ENCODE measurements at regions not wholly inside any gene's neighbourhood (a gene's known extent, or its start where the extent isn't known, plus 50 kb on each side); places are given as distances from the start of the nearest gene placed in this dataset.

DNA sequence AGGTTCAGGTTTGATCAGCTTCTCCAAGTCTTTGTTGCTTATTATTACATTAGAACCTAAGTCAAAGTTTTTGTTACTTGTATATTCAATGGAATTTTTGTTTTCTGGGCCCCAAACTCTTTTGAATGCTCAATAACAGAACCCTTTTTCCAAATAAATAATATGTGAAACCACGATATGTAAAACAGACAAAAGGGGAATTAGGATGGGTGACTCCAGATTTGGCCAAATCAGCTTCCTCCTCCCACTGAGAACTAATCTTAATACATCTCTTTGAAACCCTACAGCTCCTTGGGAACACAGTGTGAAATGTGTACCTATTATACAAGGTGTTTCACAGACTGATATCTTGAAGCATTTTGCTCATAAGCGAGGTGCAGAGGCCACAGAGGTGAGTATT lies 67.0 kb upstream of the TNFSF18 start:
- no peak overlapping the region for H3K4me3 ChIP-seq (ENCODE audit: insufficient read length, low read depth)
- no peak for DNase-seq (ENCODE audit: low read depth, low spot score)
- H3K36me3 ChIP-seq (ENCODE audit: insufficient read depth, insufficient read length, low read length): no peaks in the 10 kb centered on the region
- no peak overlapping the region for H3K9ac ChIP-seq (ENCODE audit: insufficient read length, low read depth)
- peaks cover under 1% of the 10 kb centered on the region for H3K4me1 ChIP-seq (ENCODE audit: insufficient read depth, insufficient read length)
- TF ChIP-seq SUZ12 (IDR thresholded peaks at IDR 0.05; ENCODE audit: extremely low read depth, insufficient read depth, insufficient read length) (no peak), ZNF274 (IDR thresholded peaks at IDR 0.05; ENCODE audit: low read depth, low read length) (no peak), YY1 (IDR thresholded peaks at IDR 0.05; ENCODE audit: insufficient read depth, insufficient read length) (no peak)
- no peaks in the 10 kb centered on the region for H3K9me3 ChIP-seq (ENCODE audit: insufficient read depth, low read length)
- H3K27me3 ChIP-seq (ENCODE audit: insufficient read depth, insufficient read length): no peaks in the 10 kb centered on the region

DNA sequence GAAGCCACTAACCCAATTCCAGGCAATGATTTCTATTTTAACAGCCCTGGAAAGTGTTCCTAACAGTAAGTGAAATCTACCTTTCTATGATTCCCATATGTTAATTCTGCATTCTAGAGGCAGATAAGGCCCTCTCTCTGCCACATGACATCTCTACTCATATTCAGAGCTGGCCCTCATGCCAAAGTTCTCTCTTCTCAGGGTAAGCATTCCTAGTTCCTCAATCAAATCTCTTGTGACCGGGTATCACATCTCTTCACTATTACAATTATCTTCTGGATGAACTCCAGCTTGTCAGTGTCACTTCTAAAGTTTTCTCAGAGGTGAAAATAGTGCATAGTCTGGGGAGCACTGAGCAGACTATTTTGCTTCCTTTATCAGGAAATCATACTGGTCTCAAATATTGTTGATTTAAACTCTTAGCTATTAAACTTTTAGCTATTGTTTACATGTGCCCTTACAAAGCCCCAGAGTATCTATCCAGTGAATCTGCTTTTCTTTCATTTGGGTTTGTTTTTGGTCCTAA lies 66.4 kb upstream of the TNFSF18 start:
- TF ChIP-seq SUZ12 (IDR thresholded peaks at IDR 0.05; ENCODE audit: extremely low read depth, insufficient read depth, insufficient read length) (no peak), YY1 (IDR thresholded peaks at IDR 0.05; ENCODE audit: insufficient read depth, insufficient read length) (no peak), ZNF274 (IDR thresholded peaks at IDR 0.05; ENCODE audit: low read depth, low read length) (no peak)
- DNase-seq (ENCODE audit: low read depth, low spot score): no peak
- H3K9me3 ChIP-seq (ENCODE audit: insufficient read depth, low read length): no peaks in the 10 kb centered on the region
- H3K4me1 ChIP-seq (ENCODE audit: insufficient read depth, insufficient read length): no peaks in the 10 kb centered on the region
- H3K9ac ChIP-seq (ENCODE audit: insufficient read length, low read depth): no peak overlapping the region
- no peaks in the 10 kb centered on the region for H3K27me3 ChIP-seq (ENCODE audit: insufficient read depth, insufficient read length)
- no peaks in the 10 kb centered on the region for H3K36me3 ChIP-seq (ENCODE audit: insufficient read depth, insufficient read length, low read length)
- no peak overlapping the region for H3K4me3 ChIP-seq (ENCODE audit: insufficient read length, low read depth)

DNA sequence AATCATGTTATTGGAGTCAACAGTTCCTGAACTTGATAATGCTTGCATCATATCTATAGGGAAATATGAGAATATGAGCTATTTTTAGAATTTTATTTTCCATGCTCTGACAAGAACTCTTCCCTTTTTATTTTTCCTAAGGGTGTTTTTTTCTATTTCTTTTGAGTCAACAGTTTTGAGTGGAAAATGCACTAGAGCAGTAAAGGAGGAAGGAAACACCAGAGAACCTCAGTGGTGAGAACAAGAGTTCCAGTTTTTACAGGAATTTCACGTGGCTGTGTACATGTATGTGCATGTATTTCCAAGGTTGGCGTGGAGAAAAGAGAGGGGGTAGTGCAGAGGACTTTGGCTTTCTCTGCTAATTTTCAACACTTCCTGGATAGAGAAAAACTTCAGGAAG lies 63.6 kb upstream of the TNFSF18 start:
- TF ChIP-seq ZNF274 (IDR thresholded peaks at IDR 0.05; ENCODE audit: low read depth, low read length) (no peak), SUZ12 (IDR thresholded peaks at IDR 0.05; ENCODE audit: extremely low read depth, insufficient read depth, insufficient read length) (no peak), YY1 (IDR thresholded peaks at IDR 0.05; ENCODE audit: insufficient read depth, insufficient read length) (no peak)
- no peak overlapping the region for H3K4me3 ChIP-seq (ENCODE audit: insufficient read length, low read depth)
- no peak for DNase-seq (ENCODE audit: low read depth, low spot score)
- H3K36me3 ChIP-seq (ENCODE audit: insufficient read depth, insufficient read length, low read length): no peaks in the 10 kb centered on the region
- H3K27me3 ChIP-seq (ENCODE audit: insufficient read depth, insufficient read length): no peaks in the 10 kb centered on the region
- H3K9me3 ChIP-seq (ENCODE audit: insufficient read depth, low read length): no peaks in the 10 kb centered on the region
- no peaks in the 10 kb centered on the region for H3K4me1 ChIP-seq (ENCODE audit: insufficient read depth, insufficient read length)
- H3K9ac ChIP-seq (ENCODE audit: insufficient read length, low read depth): no peak overlapping the region

DNA sequence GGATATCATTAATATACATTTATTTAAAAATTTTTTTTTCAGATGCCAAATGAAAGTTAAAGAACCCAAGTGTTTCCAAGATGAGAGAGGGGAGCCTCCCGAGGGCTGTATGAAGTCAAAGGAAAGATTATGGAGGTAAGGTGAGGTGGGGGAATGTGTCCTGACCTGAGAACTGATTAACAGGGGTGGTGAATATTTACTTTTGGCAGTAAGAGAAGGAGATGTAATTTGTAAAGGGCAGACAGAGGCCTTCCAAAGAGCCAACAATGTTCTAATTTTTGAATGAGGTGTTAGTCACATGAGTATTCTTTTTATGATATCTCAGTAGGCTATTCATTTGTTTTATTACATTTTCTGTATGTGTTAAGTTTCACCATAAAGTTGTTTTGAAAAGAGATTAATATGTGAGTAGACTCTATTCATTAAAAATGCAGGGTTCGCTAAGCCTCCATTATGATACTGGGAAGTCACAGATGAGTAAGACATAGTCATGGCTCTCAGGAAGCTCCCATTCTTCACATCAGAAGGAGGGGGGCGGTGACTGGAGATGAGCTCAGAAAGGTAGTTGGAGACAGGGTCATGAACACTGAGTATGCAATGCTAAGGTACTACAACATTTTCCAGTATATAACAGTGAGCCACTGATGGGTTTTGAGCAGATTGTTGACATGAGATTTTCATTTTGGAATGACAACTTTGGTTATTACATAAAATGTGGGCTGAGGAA lies 62.4 kb upstream of the TNFSF18 start:
- TF ChIP-seq ZNF274 (IDR thresholded peaks at IDR 0.05; ENCODE audit: low read depth, low read length) (no peak), YY1 (IDR thresholded peaks at IDR 0.05; ENCODE audit: insufficient read depth, insufficient read length) (no peak), SUZ12 (IDR thresholded peaks at IDR 0.05; ENCODE audit: extremely low read depth, insufficient read depth, insufficient read length) (no peak)
- H3K27me3 ChIP-seq (ENCODE audit: insufficient read depth, insufficient read length): no peaks in the 10 kb centered on the region
- no peaks in the 10 kb centered on the region for H3K36me3 ChIP-seq (ENCODE audit: insufficient read depth, insufficient read length, low read length)
- H3K4me3 ChIP-seq (ENCODE audit: insufficient read length, low read depth): no peak overlapping the region
- H3K4me1 ChIP-seq (ENCODE audit: insufficient read depth, insufficient read length): no peaks in the 10 kb centered on the region
- H3K9ac ChIP-seq (ENCODE audit: insufficient read length, low read depth): no peak overlapping the region
- peaks cover 7% of the 10 kb centered on the region for H3K9me3 ChIP-seq (ENCODE audit: insufficient read depth, low read length)
- DNase-seq (ENCODE audit: low read depth, low spot score): no peak

DNA sequence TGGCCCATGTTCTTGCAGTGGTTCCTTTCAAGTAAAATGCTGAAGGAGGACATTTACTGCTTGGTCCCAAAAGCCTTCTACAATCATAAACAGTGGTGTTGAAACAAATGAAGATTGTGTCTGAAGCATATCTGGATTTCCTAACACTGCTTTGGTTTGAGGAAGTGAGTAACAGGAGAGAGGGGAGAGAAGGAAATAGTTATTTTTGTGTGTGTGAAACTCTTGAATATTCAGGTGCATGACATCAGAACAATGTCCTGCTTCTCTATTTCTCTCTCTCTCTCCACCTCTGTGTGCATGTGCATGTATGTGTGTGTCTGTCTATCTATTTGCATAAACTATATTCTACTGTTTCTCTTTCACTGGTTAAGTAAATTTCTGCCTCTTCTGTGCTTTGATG lies 61.4 kb upstream of the TNFSF18 start:
- TF ChIP-seq YY1 (IDR thresholded peaks at IDR 0.05; ENCODE audit: insufficient read depth, insufficient read length) (no peak), SUZ12 (IDR thresholded peaks at IDR 0.05; ENCODE audit: extremely low read depth, insufficient read depth, insufficient read length) (no peak), ZNF274 (IDR thresholded peaks at IDR 0.05; ENCODE audit: low read depth, low read length) (no peak)
- H3K9me3 ChIP-seq (ENCODE audit: insufficient read depth, low read length): peaks cover 14% of the 10 kb centered on the region
- H3K4me3 ChIP-seq (ENCODE audit: insufficient read length, low read depth): no peak overlapping the region
- DNase-seq (ENCODE audit: low read depth, low spot score): no peak
- H3K9ac ChIP-seq (ENCODE audit: insufficient read length, low read depth): no peak overlapping the region
- H3K4me1 ChIP-seq (ENCODE audit: insufficient read depth, insufficient read length): no peaks in the 10 kb centered on the region
- no peaks in the 10 kb centered on the region for H3K36me3 ChIP-seq (ENCODE audit: insufficient read depth, insufficient read length, low read length)
- H3K27me3 ChIP-seq (ENCODE audit: insufficient read depth, insufficient read length): no peaks in the 10 kb centered on the region

- H3K4me1 ChIP-seq (ENCODE audit: insufficient read depth, insufficient read length): no peaks in the 10 kb centered on the region
- no peak overlapping the region for H3K9ac ChIP-seq (ENCODE audit: insufficient read length, low read depth)
- no peaks in the 10 kb centered on the region for H3K27me3 ChIP-seq (ENCODE audit: insufficient read depth, insufficient read length)
- no peak for TF ChIP-seq SUZ12 (IDR thresholded peaks at IDR 0.05; ENCODE audit: extremely low read depth, insufficient read depth, insufficient read length)
- TF ChIP-seq ZNF274 (IDR thresholded peaks at IDR 0.05; ENCODE audit: low read depth, low read length): no peak
- no peak for DNase-seq (ENCODE audit: low read depth, low spot score)
- no peaks in the 10 kb centered on the region for H3K36me3 ChIP-seq (ENCODE audit: insufficient read depth, insufficient read length, low read length)
- peaks cover 26% of the 10 kb centered on the region for H3K9me3 ChIP-seq (ENCODE audit: insufficient read depth, low read length)
- no peak overlapping the region for H3K4me3 ChIP-seq (ENCODE audit: insufficient read length, low read depth)
Measured at GRCh38 chr1:173107696-173108095, 57.0 kb upstream of the TNFSF18 start.

GRCh38 chr1:173103006-173103405 lies 52.3 kb upstream of the TNFSF18 start:
- no peak for DNase-seq (ENCODE audit: low read depth, low spot score)
- H3K27me3 ChIP-seq (ENCODE audit: insufficient read depth, insufficient read length): no peaks in the 10 kb centered on the region
- no peaks in the 10 kb centered on the region for H3K36me3 ChIP-seq (ENCODE audit: insufficient read depth, insufficient read length, low read length)
- H3K9me3 ChIP-seq (ENCODE audit: insufficient read depth, low read length): peaks cover 19% of the 10 kb centered on the region
- H3K9ac ChIP-seq (ENCODE audit: insufficient read length, low read depth): no peak overlapping the region
- TF ChIP-seq YY1 (IDR thresholded peaks at IDR 0.05; ENCODE audit: insufficient read depth, insufficient read length) (no peak), ZNF274 (IDR thresholded peaks at IDR 0.05; ENCODE audit: low read depth, low read length) (no peak), SUZ12 (IDR thresholded peaks at IDR 0.05; ENCODE audit: extremely low read depth, insufficient read depth, insufficient read length) (no peak)
- no peaks in the 10 kb centered on the region for H3K4me1 ChIP-seq (ENCODE audit: insufficient read depth, insufficient read length)
- H3K4me3 ChIP-seq (ENCODE audit: insufficient read length, low read depth): no peak overlapping the region
